GM10248 (cell line): ENCODE measurements at regions not wholly inside any gene's neighbourhood (a gene's known extent, or its start where the extent isn't known, plus 50 kb on each side); places are given as distances from the start of the nearest gene placed in this dataset.
A peak's percentile ranks its signal among the peaks of the same experiment; 100 is the strongest.

Experiments
- CTCF ChIA-PET: fragments of 300-600 bp; sonication (Branson Sonifier 250); formaldehyde crosslinking; extraction: SDS; loops from one replicate; lab custom pipeline; 2021; ENCODE audit warnings: antibody characterized with exemption; lab: Yijun Ruan, JAX
- POLR2A ChIA-PET: fragments of 350-650 bp; sonication (Branson Sonifier 250); formaldehyde crosslinking; extraction: SDS; loops from one replicate; lab custom pipeline; 2020; ENCODE audit warnings: antibody characterized with exemption; lab: Yijun Ruan, JAX
- DNase-seq: peaks from one replicate; pipeline ENCODE4 v3.0.0; 2012; ENCODE audit errors: extremely low spot score
- CTCF ChIP-seq: IDR thresholded peaks from 2 replicates; pipeline ENCODE4 v1.5.1; 2012; ENCODE audit warnings: mild to moderate bottlenecking, low read depth; ENCODE audit errors: extremely low read depth, missing control alignments, control extremely low read depth

- CTCF ChIA-PET, result no interaction called here
- POLR2A ChIA-PET, result no interaction called here
- no peak for DNase-seq
- TF ChIP-seq CTCF, result no peak
These were observed 148.9 kb downstream of the NECTIN1 start for GRCh38 chr11:119580081-119580480.

- POLR2A ChIA-PET, result no interaction called here
- CTCF ChIA-PET, result interaction anchor here (1.6 kb wide), 1 partner anchor 45 kb away, joined by 7 read pairs; no protein-coding TSS in a partner anchor
- DNase-seq, result no peak
- TF ChIP-seq CTCF, result no peak
These were observed 150.3 kb downstream of the NECTIN1 start for GRCh38 chr11:119578521-119579191.

GRCh38 chr11:119573858-119574257 lies 150.9 kb upstream of the THY1 start:
- no peak for DNase-seq
- CTCF ChIA-PET, result interaction anchor here (1.7 to 2.4 kb wide), 3 partner anchors 14 to 59 kb away, joined by 3 to 7 read pairs (median 6); no protein-coding TSS in a partner anchor
- POLR2A ChIA-PET, result no interaction called here
- TF ChIP-seq CTCF, result no peak

- TF ChIP-seq CTCF, result no peak
- no peak for DNase-seq
- POLR2A ChIA-PET, result no interaction called here
- CTCF ChIA-PET, result interaction anchor here (2.2 to 2.4 kb wide), 2 partner anchors 13 to 14 kb away, joined by 6 to 7 read pairs; no protein-coding TSS in a partner anchor
These were observed 149.8 kb upstream of the THY1 start for GRCh38 chr11:119572481-119573424.

GRCh38 chr11:119571311-119571710 lies 148.3 kb upstream of the THY1 start:
- POLR2A ChIA-PET, result no interaction called here
- no peak for TF ChIP-seq CTCF
- no peak for DNase-seq
- CTCF ChIA-PET, result interaction anchor here (2.4 kb wide), 1 partner anchor 11 kb away, joined by 7 read pairs; no protein-coding TSS in a partner anchor

GRCh38 chr11:119567688-119568582 lies 145.0 kb upstream of the THY1 start:
- DNase-seq, result peak; percentile 30
- ChIA-PET POLR2A (no interaction called here), CTCF (interaction anchor here (1.3 kb wide), 1 partner anchor 93 kb away, joined by 3 read pairs; no protein-coding TSS in a partner anchor)
- TF ChIP-seq CTCF, result no peak
